ENCODE measurements at regions not wholly inside any gene's neighbourhood (a gene's known extent, or its start where the extent isn't known, plus 50 kb on each side); places are given as distances from the start of the nearest gene placed in this dataset.
A peak's percentile ranks its signal among the peaks of the same experiment; 100 is the strongest.

GRCh38 chr12:90036637-90037036, 328.0 kb upstream of the ATP2B1 start:
- H3K79me2 ChIP-seq (ENCODE audit: control insufficient read depth, insufficient read depth, low read length) = no peaks in the 10 kb centered on the region
- peaks cover 2% of the 10 kb centered on the region for H3K4me1 ChIP-seq (ENCODE audit: control insufficient read depth, extremely low read depth, insufficient read depth, low read length)
- no peaks in the 10 kb centered on the region for H3K36me3 ChIP-seq (ENCODE audit: control insufficient read depth, insufficient read depth, low read length)
- no peak overlapping the region for H3K9ac ChIP-seq (ENCODE audit: insufficient read depth, low read length)
- no peak overlapping the region for H2AFZ ChIP-seq (ENCODE audit: low read length)
- no peaks in the 10 kb centered on the region for H4K20me1 ChIP-seq (ENCODE audit: control insufficient read depth, extremely low read depth, insufficient read depth, low read length)
- peak; percentile 28 to 52 for DNase-seq (ENCODE audit: low read depth in 2 of 2)
- H3K27ac ChIP-seq (ENCODE audit: insufficient read depth, low read length) = peak overlapping the region; percentile 35
- no peaks in the 10 kb centered on the region for H3K9me3 ChIP-seq (ENCODE audit: control insufficient read depth, insufficient read depth, low read depth, low read length)
- TF ChIP-seq CTCF (conservative IDR thresholded peaks at IDR 0.05 in 1 of 2, IDR thresholded peaks at IDR 0.05 in 1 of 2; ENCODE audit: low read depth in 1 of 2, low read length in 2 of 2) (no peak), EZH2 (IDR thresholded peaks at IDR 0.05; ENCODE audit: low read length, missing control alignments) (no peak)
- H3K4me2 ChIP-seq (ENCODE audit: extremely low read depth, insufficient read depth, low read length) = no peak overlapping the region
- H3K4me3 ChIP-seq (replicated peaks in 1 of 4; ENCODE audit: control extremely low read depth in 1 of 4, insufficient read depth in 1 of 4, low read depth in 3 of 4, low read length in 4 of 4) = no peak overlapping the region
- no peaks in the 10 kb centered on the region for H3K27me3 ChIP-seq (ENCODE audit: control insufficient read depth, insufficient read depth, low read length)

GRCh38 chr12:90030726-90031125, 322.1 kb upstream of the ATP2B1 start:
- Histone ChIP-seq H3K27me3 (ENCODE audit: control insufficient read depth, insufficient read depth, low read length) (no peaks in the 10 kb centered on the region), H2AFZ (ENCODE audit: low read length) (no peak overlapping the region), H4K20me1 (ENCODE audit: control insufficient read depth, extremely low read depth, insufficient read depth, low read length) (no peaks in the 10 kb centered on the region), H3K9ac (ENCODE audit: insufficient read depth, low read length) (no peak overlapping the region), H3K4me2 (ENCODE audit: extremely low read depth, insufficient read depth, low read length) (no peak overlapping the region), H3K4me3 (replicated peaks in 1 of 4; ENCODE audit: control extremely low read depth in 1 of 4, insufficient read depth in 1 of 4, low read depth in 3 of 4, low read length in 4 of 4) (no peak overlapping the region), H3K9me3 (ENCODE audit: control insufficient read depth, insufficient read depth, low read depth, low read length) (no peaks in the 10 kb centered on the region), H3K36me3 (ENCODE audit: control insufficient read depth, insufficient read depth, low read length) (no peaks in the 10 kb centered on the region), H3K4me1 (ENCODE audit: control insufficient read depth, extremely low read depth, insufficient read depth, low read length) (no peaks in the 10 kb centered on the region), H3K79me2 (ENCODE audit: control insufficient read depth, insufficient read depth, low read length) (no peaks in the 10 kb centered on the region), H3K27ac (ENCODE audit: insufficient read depth, low read length) (no peak overlapping the region)
- TF ChIP-seq EZH2 (IDR thresholded peaks at IDR 0.05; ENCODE audit: low read length, missing control alignments) = no peak
- TF ChIP-seq CTCF (conservative IDR thresholded peaks at IDR 0.05 in 1 of 2, IDR thresholded peaks at IDR 0.05 in 1 of 2; ENCODE audit: low read depth in 1 of 2, low read length in 2 of 2) = no peak
- no peak for DNase-seq (ENCODE audit: low read depth in 2 of 2)

- Histone ChIP-seq H3K9me3 (ENCODE audit: control insufficient read depth, insufficient read depth, low read depth, low read length) (no peaks in the 10 kb centered on the region), H3K36me3 (ENCODE audit: control insufficient read depth, insufficient read depth, low read length) (no peaks in the 10 kb centered on the region), H4K20me1 (ENCODE audit: control insufficient read depth, extremely low read depth, insufficient read depth, low read length) (no peaks in the 10 kb centered on the region), H3K27ac (ENCODE audit: insufficient read depth, low read length) (no peak overlapping the region), H3K79me2 (ENCODE audit: control insufficient read depth, insufficient read depth, low read length) (no peaks in the 10 kb centered on the region), H3K4me3 (replicated peaks in 1 of 4; ENCODE audit: control extremely low read depth in 1 of 4, insufficient read depth in 1 of 4, low read depth in 3 of 4, low read length in 4 of 4) (no peak overlapping the region), H3K9ac (ENCODE audit: insufficient read depth, low read length) (no peak overlapping the region), H3K4me2 (ENCODE audit: extremely low read depth, insufficient read depth, low read length) (no peak overlapping the region), H2AFZ (ENCODE audit: low read length) (no peak overlapping the region), H3K4me1 (ENCODE audit: control insufficient read depth, extremely low read depth, insufficient read depth, low read length) (no peaks in the 10 kb centered on the region), H3K27me3 (ENCODE audit: control insufficient read depth, insufficient read depth, low read length) (no peaks in the 10 kb centered on the region)
- TF ChIP-seq EZH2 (IDR thresholded peaks at IDR 0.05; ENCODE audit: low read length, missing control alignments) (no peak), CTCF (conservative IDR thresholded peaks at IDR 0.05 in 1 of 2, IDR thresholded peaks at IDR 0.05 in 1 of 2; ENCODE audit: low read depth in 1 of 2, low read length in 2 of 2) (no peak)
- DNase-seq (ENCODE audit: low read depth in 2 of 2) = no peak
Measured at GRCh38 chr12:90029317-90029716, 320.7 kb upstream of the ATP2B1 start.
